ENCODE measurements at regions not wholly inside any gene's neighbourhood (a gene's known extent, or its start where the extent isn't known, plus 50 kb on each side); places are given as distances from the start of the nearest gene placed in this dataset.

GRCh38 chr3:99013077-99013476, 111.6 kb upstream of the DCBLD2 start:
- DNase-seq: no peak
- Histone ChIP-seq H3K36me3 (replicated peaks; ENCODE audit: insufficient read depth, low read length) (no peaks in the 10 kb centered on the region), H3K27ac (ENCODE audit: low read length) (no peak overlapping the region), H3K4me1 (ENCODE audit: low read length) (no peaks in the 10 kb centered on the region), H3K79me2 (ENCODE audit: low read length) (no peaks in the 10 kb centered on the region), H3K4me2 (ENCODE audit: low read depth, low read length) (no peak overlapping the region), H3K27me3 (replicated peaks; ENCODE audit: insufficient read depth, low read length) (no peaks in the 10 kb centered on the region), H2AFZ (ENCODE audit: low read length) (no peak overlapping the region), H3K9me2 (replicated peaks; ENCODE audit: insufficient read depth, low read length) (no peaks in the 10 kb centered on the region), H4K20me1 (ENCODE audit: insufficient read depth, low read length) (no peaks in the 10 kb centered on the region), H3K4me3 (ENCODE audit: low read length) (no peak overlapping the region), H3K9me3 (replicated peaks; ENCODE audit: insufficient read depth, low read length) (no peaks in the 10 kb centered on the region), H3K9ac (ENCODE audit: low read length) (no peak overlapping the region), H3F3A (ENCODE audit: insufficient read depth, low read length) (no peaks in the 10 kb centered on the region)
- TF ChIP-seq EZH2 (optimal IDR thresholded peaks at IDR 0.05; ENCODE audit: low read depth, low read length) (no peak), EZH2phosphoT487 (IDR thresholded peaks at IDR 0.05; ENCODE audit: low read length) (no peak)
- TF ChIP-seq, protein P1, sequence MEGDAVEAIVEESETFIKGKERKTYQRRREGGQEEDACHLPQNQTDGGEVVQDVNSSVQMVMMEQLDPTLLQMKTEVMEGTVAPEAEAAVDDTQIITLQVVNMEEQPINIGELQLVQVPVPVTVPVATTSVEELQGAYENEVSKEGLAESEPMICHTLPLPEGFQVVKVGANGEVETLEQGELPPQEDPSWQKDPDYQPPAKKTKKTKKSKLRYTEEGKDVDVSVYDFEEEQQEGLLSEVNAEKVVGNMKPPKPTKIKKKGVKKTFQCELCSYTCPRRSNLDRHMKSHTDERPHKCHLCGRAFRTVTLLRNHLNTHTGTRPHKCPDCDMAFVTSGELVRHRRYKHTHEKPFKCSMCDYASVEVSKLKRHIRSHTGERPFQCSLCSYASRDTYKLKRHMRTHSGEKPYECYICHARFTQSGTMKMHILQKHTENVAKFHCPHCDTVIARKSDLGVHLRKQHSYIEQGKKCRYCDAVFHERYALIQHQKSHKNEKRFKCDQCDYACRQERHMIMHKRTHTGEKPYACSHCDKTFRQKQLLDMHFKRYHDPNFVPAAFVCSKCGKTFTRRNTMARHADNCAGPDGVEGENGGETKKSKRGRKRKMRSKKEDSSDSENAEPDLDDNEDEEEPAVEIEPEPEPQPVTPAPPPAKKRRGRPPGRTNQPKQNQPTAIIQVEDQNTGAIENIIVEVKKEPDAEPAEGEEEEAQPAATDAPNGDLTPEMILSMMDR (IDR thresholded peaks at IDR 0.05; ENCODE audit: low read length): no peak

DNA sequence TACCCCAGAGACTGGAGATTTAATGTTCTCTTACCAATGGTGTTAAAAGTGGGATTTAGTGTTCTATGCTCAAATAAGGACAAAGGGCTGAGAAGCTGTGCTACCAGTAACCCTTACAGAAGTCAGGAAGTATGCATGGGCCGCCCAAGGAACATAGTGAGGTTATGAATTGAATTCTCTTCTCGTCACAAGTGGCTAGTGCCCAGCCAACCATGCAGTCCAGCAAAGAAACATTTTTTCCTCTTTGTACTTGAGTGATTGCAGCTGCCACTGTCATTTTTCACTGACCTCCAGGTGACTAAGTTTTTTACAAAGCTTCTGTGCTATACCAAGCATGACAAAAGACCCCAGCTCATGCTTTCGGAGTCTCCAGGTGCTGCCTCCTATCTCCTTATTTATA, 110.6 kb upstream of the DCBLD2 start:
- Histone ChIP-seq H3K79me2 (ENCODE audit: low read length) (no peaks in the 10 kb centered on the region), H3K27me3 (replicated peaks; ENCODE audit: insufficient read depth, low read length) (no peaks in the 10 kb centered on the region), H4K20me1 (ENCODE audit: insufficient read depth, low read length) (no peaks in the 10 kb centered on the region), H3F3A (ENCODE audit: insufficient read depth, low read length) (no peaks in the 10 kb centered on the region), H2AFZ (ENCODE audit: low read length) (no peak overlapping the region), H3K9me2 (replicated peaks; ENCODE audit: insufficient read depth, low read length) (no peaks in the 10 kb centered on the region), H3K27ac (ENCODE audit: low read length) (no peak overlapping the region), H3K4me1 (ENCODE audit: low read length) (no peaks in the 10 kb centered on the region), H3K36me3 (replicated peaks; ENCODE audit: insufficient read depth, low read length) (no peaks in the 10 kb centered on the region), H3K9me3 (replicated peaks; ENCODE audit: insufficient read depth, low read length) (no peaks in the 10 kb centered on the region), H3K9ac (ENCODE audit: low read length) (no peak overlapping the region), H3K4me3 (ENCODE audit: low read length) (no peak overlapping the region), H3K4me2 (ENCODE audit: low read depth, low read length) (no peak overlapping the region)
- DNase-seq: no peak
- TF ChIP-seq EZH2 (optimal IDR thresholded peaks at IDR 0.05; ENCODE audit: low read depth, low read length) (no peak), EZH2phosphoT487 (IDR thresholded peaks at IDR 0.05; ENCODE audit: low read length) (no peak)
- TF ChIP-seq, protein P1 (IDR thresholded peaks at IDR 0.05; ENCODE audit: low read length): no peak

DNA sequence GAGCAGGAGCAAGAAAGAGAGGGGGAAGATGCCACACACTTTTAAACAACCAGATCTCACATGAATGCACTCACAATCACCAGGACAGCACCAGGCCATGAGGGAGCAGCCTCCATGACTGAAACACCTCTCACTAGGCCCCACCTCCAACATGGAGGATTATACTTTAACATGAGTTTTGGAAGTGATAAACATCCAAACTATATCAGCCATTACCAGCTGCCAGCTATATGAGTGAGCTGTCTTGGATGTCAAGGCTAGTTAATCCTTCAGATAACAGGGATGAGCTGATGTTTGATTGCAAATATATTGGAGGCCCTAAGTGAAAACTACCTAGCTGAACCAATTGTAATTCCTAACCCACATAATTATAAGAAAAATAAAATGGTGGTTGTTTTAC, 108.4 kb upstream of the DCBLD2 start:
- Histone ChIP-seq H3F3A (ENCODE audit: insufficient read depth, low read length) (no peaks in the 10 kb centered on the region), H3K79me2 (ENCODE audit: low read length) (no peaks in the 10 kb centered on the region), H3K27me3 (replicated peaks; ENCODE audit: insufficient read depth, low read length) (no peaks in the 10 kb centered on the region), H3K9me3 (replicated peaks; ENCODE audit: insufficient read depth, low read length) (no peaks in the 10 kb centered on the region), H3K4me3 (ENCODE audit: low read length) (no peak overlapping the region), H3K9ac (ENCODE audit: low read length) (no peak overlapping the region), H3K4me2 (ENCODE audit: low read depth, low read length) (no peak overlapping the region), H2AFZ (ENCODE audit: low read length) (no peak overlapping the region), H3K4me1 (ENCODE audit: low read length) (no peaks in the 10 kb centered on the region), H3K27ac (ENCODE audit: low read length) (no peak overlapping the region), H3K36me3 (replicated peaks; ENCODE audit: insufficient read depth, low read length) (no peaks in the 10 kb centered on the region), H3K9me2 (replicated peaks; ENCODE audit: insufficient read depth, low read length) (no peaks in the 10 kb centered on the region), H4K20me1 (ENCODE audit: insufficient read depth, low read length) (no peaks in the 10 kb centered on the region)
- DNase-seq: no peak
- no peak for TF ChIP-seq EZH2 (optimal IDR thresholded peaks at IDR 0.05; ENCODE audit: low read depth, low read length)
- no peak for TF ChIP-seq EZH2phosphoT487 (IDR thresholded peaks at IDR 0.05; ENCODE audit: low read length)
- TF ChIP-seq, protein P1 (IDR thresholded peaks at IDR 0.05; ENCODE audit: low read length): no peak
